ENCODE measurements at regions not wholly inside any gene's neighbourhood (a gene's known extent, or its start where the extent isn't known, plus 50 kb on each side); places are given as distances from the start of the nearest gene placed in this dataset.

DNA sequence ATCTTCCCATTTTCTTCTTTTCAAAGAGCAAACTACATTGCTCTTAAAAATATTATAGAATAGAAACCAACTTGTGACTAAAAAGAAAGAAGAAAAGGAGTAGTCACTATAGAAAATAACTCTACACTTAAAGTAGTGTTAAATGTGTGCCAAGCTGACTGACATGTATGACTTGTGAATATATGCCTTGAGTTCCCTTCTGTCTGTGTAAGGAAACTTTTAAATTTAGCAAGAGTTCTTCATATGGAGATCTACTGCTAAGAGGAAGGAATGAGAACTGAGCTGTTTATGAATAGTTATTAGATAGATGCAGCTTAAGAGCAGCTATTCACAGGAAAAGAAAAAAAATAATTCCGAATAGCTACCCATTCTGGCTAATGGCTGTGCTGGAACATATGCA, 1221.7 kb upstream of the ZEB2 start:
- Histone ChIP-seq H3K36me3 (no peaks in the 10 kb centered on the region), H3K4me3 (ENCODE audit: low read depth in 1 of 2, low read length in 1 of 2) (no peak overlapping the region), H3K27ac (no peak overlapping the region), H3K4me1 (ENCODE audit: control insufficient read depth in 1 of 2, insufficient read depth in 1 of 2, low read depth in 1 of 2, low read length in 1 of 2) (no peaks in the 10 kb centered on the region), H3K9me3 (no peaks in the 10 kb centered on the region), H3K27me3 (no peaks in the 10 kb centered on the region)
- TF ChIP-seq, protein P1, sequence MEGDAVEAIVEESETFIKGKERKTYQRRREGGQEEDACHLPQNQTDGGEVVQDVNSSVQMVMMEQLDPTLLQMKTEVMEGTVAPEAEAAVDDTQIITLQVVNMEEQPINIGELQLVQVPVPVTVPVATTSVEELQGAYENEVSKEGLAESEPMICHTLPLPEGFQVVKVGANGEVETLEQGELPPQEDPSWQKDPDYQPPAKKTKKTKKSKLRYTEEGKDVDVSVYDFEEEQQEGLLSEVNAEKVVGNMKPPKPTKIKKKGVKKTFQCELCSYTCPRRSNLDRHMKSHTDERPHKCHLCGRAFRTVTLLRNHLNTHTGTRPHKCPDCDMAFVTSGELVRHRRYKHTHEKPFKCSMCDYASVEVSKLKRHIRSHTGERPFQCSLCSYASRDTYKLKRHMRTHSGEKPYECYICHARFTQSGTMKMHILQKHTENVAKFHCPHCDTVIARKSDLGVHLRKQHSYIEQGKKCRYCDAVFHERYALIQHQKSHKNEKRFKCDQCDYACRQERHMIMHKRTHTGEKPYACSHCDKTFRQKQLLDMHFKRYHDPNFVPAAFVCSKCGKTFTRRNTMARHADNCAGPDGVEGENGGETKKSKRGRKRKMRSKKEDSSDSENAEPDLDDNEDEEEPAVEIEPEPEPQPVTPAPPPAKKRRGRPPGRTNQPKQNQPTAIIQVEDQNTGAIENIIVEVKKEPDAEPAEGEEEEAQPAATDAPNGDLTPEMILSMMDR (IDR thresholded peaks at IDR 0.05): no peak

DNA sequence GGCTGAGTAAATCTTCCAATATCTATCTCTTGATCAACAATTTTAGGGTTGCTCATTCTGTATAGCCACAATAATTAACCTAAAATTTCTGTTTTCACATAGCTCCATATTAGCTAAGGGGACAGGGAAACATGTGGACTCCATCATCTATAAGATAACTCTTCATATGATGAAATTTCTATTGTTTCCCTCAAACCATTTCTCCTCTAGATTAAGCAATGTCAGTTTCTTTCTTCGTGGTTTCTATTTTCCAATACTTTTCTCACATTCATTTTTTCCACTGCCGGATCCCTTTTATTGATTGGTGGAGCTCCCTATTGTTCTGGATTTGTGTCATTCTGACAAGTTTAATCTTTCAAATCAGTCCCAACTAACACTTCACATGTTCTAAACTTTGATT, 1221.3 kb upstream of the ZEB2 start:
- no peaks in the 10 kb centered on the region for H3K27me3 ChIP-seq
- H3K9me3 ChIP-seq: no peaks in the 10 kb centered on the region
- no peaks in the 10 kb centered on the region for H3K4me1 ChIP-seq (ENCODE audit: control insufficient read depth in 1 of 2, insufficient read depth in 1 of 2, low read depth in 1 of 2, low read length in 1 of 2)
- H3K4me3 ChIP-seq (ENCODE audit: low read depth in 1 of 2, low read length in 1 of 2): no peak overlapping the region
- TF ChIP-seq, protein P1 (IDR thresholded peaks at IDR 0.05): no peak
- H3K36me3 ChIP-seq: no peaks in the 10 kb centered on the region
- H3K27ac ChIP-seq: no peak overlapping the region

DNA sequence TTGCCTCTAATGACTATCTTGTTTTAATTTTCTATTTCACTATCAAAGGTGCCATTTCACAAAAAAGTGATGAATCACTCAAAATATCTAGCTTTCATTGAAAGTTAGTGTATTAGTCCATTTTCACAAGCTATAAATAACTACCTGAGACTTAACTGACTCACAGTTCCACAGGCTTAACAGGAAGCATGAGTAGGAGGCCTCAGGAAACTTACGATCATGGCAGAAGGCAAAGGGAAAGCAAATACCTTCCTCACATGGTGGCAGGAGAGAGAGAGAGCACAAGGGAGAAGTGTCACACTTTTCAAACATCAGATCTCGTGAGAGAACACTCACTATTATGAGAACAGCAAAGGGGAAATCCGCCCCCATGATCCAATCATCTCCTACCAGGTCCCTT, 1220.4 kb upstream of the ZEB2 start:
- Histone ChIP-seq H3K4me3 (ENCODE audit: low read depth in 1 of 2, low read length in 1 of 2) (no peak overlapping the region), H3K36me3 (no peaks in the 10 kb centered on the region), H3K4me1 (ENCODE audit: control insufficient read depth in 1 of 2, insufficient read depth in 1 of 2, low read depth in 1 of 2, low read length in 1 of 2) (no peaks in the 10 kb centered on the region), H3K27ac (no peak overlapping the region), H3K27me3 (no peaks in the 10 kb centered on the region), H3K9me3 (no peaks in the 10 kb centered on the region)
- TF ChIP-seq, protein P1 (IDR thresholded peaks at IDR 0.05): no peak

DNA sequence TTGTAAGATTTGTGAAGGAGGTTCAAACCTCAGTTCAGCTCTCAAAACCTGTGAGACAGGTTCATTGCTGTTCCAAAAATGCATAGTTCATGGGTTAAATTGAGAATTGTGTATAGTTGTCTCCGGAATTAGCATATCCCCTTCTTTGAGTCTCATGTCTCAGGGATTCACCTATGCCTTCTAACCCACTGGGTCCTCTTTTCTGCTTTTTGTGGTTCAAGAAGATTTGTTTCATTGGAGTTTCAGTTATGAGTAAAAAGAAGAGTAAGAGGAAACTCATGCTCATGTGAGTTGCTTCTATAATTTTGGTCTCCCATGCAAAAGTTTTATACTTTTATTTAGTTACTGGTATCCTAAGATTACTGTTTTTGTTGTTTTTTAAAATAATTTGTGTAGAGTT, 1219.8 kb upstream of the ZEB2 start:
- Histone ChIP-seq H3K27me3 (no peaks in the 10 kb centered on the region), H3K27ac (no peak overlapping the region), H3K36me3 (no peaks in the 10 kb centered on the region), H3K4me3 (ENCODE audit: low read depth in 1 of 2, low read length in 1 of 2) (no peak overlapping the region), H3K9me3 (no peaks in the 10 kb centered on the region), H3K4me1 (ENCODE audit: control insufficient read depth in 1 of 2, insufficient read depth in 1 of 2, low read depth in 1 of 2, low read length in 1 of 2) (no peaks in the 10 kb centered on the region)
- TF ChIP-seq, protein P1 (IDR thresholded peaks at IDR 0.05): no peak

DNA sequence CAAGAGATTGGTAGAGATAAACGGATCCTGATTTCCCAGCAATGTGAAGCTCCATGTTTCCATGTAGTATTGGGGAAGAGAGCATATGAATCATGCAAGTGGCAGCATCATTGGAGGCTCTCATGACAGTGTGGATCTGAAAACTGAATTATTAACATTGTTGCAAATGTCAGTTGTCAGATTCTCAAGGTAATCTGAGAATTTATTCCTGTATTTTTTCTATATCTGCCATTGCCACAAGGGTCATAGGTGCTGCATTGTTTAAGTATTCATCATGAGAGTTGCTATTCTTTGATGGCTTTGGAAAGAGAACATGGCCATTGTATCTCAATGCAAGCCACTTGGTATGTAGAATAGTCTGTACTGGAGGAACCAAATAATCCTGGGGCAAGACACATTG, 1217.0 kb upstream of the ZEB2 start:
- Histone ChIP-seq H3K27ac (no peak overlapping the region), H3K4me3 (ENCODE audit: low read depth in 1 of 2, low read length in 1 of 2) (no peak overlapping the region), H3K9me3 (no peaks in the 10 kb centered on the region), H3K27me3 (no peaks in the 10 kb centered on the region), H3K36me3 (no peaks in the 10 kb centered on the region), H3K4me1 (ENCODE audit: control insufficient read depth in 1 of 2, insufficient read depth in 1 of 2, low read depth in 1 of 2, low read length in 1 of 2) (no peaks in the 10 kb centered on the region)
- TF ChIP-seq, protein P1 (IDR thresholded peaks at IDR 0.05): no peak

DNA sequence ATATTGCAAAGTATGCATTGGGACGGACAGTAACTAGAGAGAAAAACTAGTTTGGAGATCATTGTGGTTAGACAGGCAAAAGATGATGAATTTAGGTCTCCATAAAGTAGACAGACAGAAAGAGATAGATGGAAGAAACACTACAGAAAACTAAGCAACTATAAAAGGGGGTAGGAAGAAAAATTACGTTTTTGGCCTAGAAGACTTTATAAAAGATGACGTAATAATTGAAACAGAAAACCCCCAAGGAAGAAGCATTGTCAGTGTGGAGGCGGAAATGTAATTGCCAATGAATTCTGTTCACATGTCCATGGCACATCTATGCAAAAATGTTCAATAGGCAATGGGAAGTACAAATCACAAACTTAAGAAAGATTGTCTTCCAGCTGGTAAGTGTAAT, 1211.5 kb upstream of the ZEB2 start:
- H3K4me3 ChIP-seq (ENCODE audit: low read depth in 1 of 2, low read length in 1 of 2): no peak overlapping the region
- no peaks in the 10 kb centered on the region for H3K9me3 ChIP-seq
- H3K27me3 ChIP-seq: no peaks in the 10 kb centered on the region
- no peaks in the 10 kb centered on the region for H3K36me3 ChIP-seq
- TF ChIP-seq, protein P1 (IDR thresholded peaks at IDR 0.05): no peak
- no peaks in the 10 kb centered on the region for H3K4me1 ChIP-seq (ENCODE audit: control insufficient read depth in 1 of 2, insufficient read depth in 1 of 2, low read depth in 1 of 2, low read length in 1 of 2)
- no peak overlapping the region for H3K27ac ChIP-seq

Measured in neutrophil (primary cell).